Heart right ventricle (tissue), 16 donors: ENCODE measurements at regions not wholly inside any gene's neighbourhood (a gene's known extent, or its start where the extent isn't known, plus 50 kb on each side); places are given as distances from the start of the nearest gene placed in this dataset.

ENCODE experiments used
- ATAC-seq, 8 donors: fragments of 200-7000 bp; cut with Tn5 transposase; one replicate each; pipeline ENCODE4 v1.9.1; 2020; ENCODE audit warnings: mild to moderate bottlenecking in 8 of 8, moderate library complexity in 8 of 8, moderate number of reproducible peaks in 1 of 8
- DNase-seq, 2 donors: peaks; one replicate each; pipeline ENCODE4 v3.0.0-alpha.2; 2020
- H3K27ac ChIP-seq, 10 donors: fragments of 200-600 bp; sonication (generic) in 2 of 10; one replicate each; pipeline versions ENCODE4 v1.5.0 to v1.8.0; 2020 to 2022; ENCODE audit warnings: mild to moderate bottlenecking in 3 of 10
- H3K27me3 ChIP-seq, 7 donors: fragments of 200-600 bp; one replicate each; pipeline ENCODE4 v1.8.0; 2021 to 2022; ENCODE audit warnings: mild to moderate bottlenecking in 2 of 7
- H3K36me3 ChIP-seq, 9 donors: fragments of 200-600 bp; sonication (generic) in 1 of 9; one replicate each; pipeline versions ENCODE4 v1.5.0 to v1.8.0; 2020 to 2022; ENCODE audit warnings: mild to moderate bottlenecking in 2 of 9
- H3K4me1 ChIP-seq, 9 donors: fragments of 200-600 bp; sonication (generic) in 1 of 9; one replicate each; pipeline versions ENCODE4 v1.5.0 to v1.8.0; 2020 to 2022; ENCODE audit warnings: mild to moderate bottlenecking in 4 of 9
- H3K4me3 ChIP-seq, 10 donors: fragments of 200-600 bp; sonication (generic) in 2 of 10; one replicate each; pipeline versions ENCODE4 v1.5.0 to v1.8.0; 2020 to 2022; ENCODE audit warnings: mild to moderate bottlenecking in 7 of 10, moderate library complexity in 2 of 10
- H3K9me3 ChIP-seq, 11 donors: fragments of 200-600 bp in 10 of 11; sonication (generic) in 2 of 11; one replicate each; pipeline versions ENCODE4 v1.5.0 to v1.8.0; 2013 to 2022; ENCODE audit warnings: mild to moderate bottlenecking in 2 of 11, control low read depth in 1 of 11, moderate library complexity in 1 of 11
- CTCF ChIP-seq, 9 donors: fragments of 200-600 bp; sonication (generic) in 2 of 9; IDR thresholded peaks; one replicate each; pipeline versions ENCODE4 v1.5.0 to v1.8.0; 2021 to 2022; ENCODE audit warnings: antibody characterized with exemption in 9 of 9, mild to moderate bottlenecking in 5 of 9, moderate library complexity in 1 of 9
- WGBS, 2 donors: extraction: QIAGEN DNeasy Blood & Tissue Kit; methylation state at CpG; one replicate each; pipeline ENCODE4 v1.1.7; 2013; ENCODE audit warnings: inconsistent platforms in 1 of 2; 5-methylcytosine and 5-hydroxymethylcytosine counted together
- intact Hi-C, 10 donors: fragments of 100-400 bp; cut with DNase I; formaldehyde crosslinking; loops; one replicate each; pipeline versions ENCODE4 v1.11.1 to v1.14.2; 2022
- donor health status: Arrhythmogenic right ventricular cardiomyopathy.
- donor health status: ischemic (EF 13 %, LVEDD 7.1; RV severe dilation, severe dysfunction).
- donor health status: healthy with polysubstance abuse.
- donor health status: DM: no; HTN: yes; CAD: no.
- donor health status: DM: no; HTN: no; CAD: no.
- donor health status: ischemic (EF 25% LVEDD 6.9; RV normal size, moderate dysfunction).
- donor health status: ischemic (EF 25% LVEDD 5.7; RV mildly dilated, moderate dysfunction).
- donor health status: healthy.
- donor health status: DM: yes; HTN: yes; CAD: no.
- donor health status: Ischemic cardiomyopathy.
- donor health status: ischemic (EF 35%, LVEDD 5.7; RV mildly dilated, moderate dysfunction).
- donor health status: nonischemic (EF 11% LVEDD 7.7; RV severe dilation, severe dysfunction).
- donor health status: DM: yes; HTN: yes; CAD: no.
- donor health status: PGD.
- donor health status: ischemic (EF 29% LVEDD 5.4; RV normal size, mild dysfunction).
- donor health status: nonischemic (EF 23%, LVEDD 6.1; RV moderate dilation, normal function).

GRCh38 chr10:10247585-10247984 is 770.1 kb upstream of the CELF2 start:
- ATAC-seq, result no peak
- H3K9me3 ChIP-seq, result peaks cover 0 to 38% (median 11%) of the 10 kb centered on the region in 11 donors
- intact Hi-C loops, result no loop called here
- no peak for TF ChIP-seq CTCF (IDR thresholded peaks at IDR 0.05)
- H3K27me3 ChIP-seq, result no peaks in the 10 kb centered on the region
- 89 to 93% methylated on average over 6 of the region's 6 CpGs for WGBS, 2 donors
- no peaks in the 10 kb centered on the region for H3K36me3 ChIP-seq
- H3K27ac ChIP-seq, result no peak overlapping the region
- no peak overlapping the region for H3K4me3 ChIP-seq
- DNase-seq, result no peak
- H3K4me1 ChIP-seq, result no peaks in the 10 kb centered on the region

- Histone ChIP-seq H3K9me3 (peaks cover 0 to 28% (median 8%) of the 10 kb centered on the region in 11 donors), H3K4me1 (no peaks in the 10 kb centered on the region), H3K4me3 (no peak overlapping the region), H3K27ac (no peak overlapping the region), H3K36me3 (no peaks in the 10 kb centered on the region), H3K27me3 (no peaks in the 10 kb centered on the region)
- DNase-seq, result no peak
- no peak for ATAC-seq
- intact Hi-C loops, result no loop called here
- no peak for TF ChIP-seq CTCF (IDR thresholded peaks at IDR 0.05)
- WGBS, 2 donors, result 72 to 78% methylated on average over 3 of the region's 3 CpGs
Measured at GRCh38 chr10:10256860-10257259, 760.8 kb upstream of the CELF2 start.

GRCh38 chr10:10259013-10259412 is 758.7 kb upstream of the CELF2 start:
- intact Hi-C loops, result no loop called here
- peaks cover 0 to 28% (median 8%) of the 10 kb centered on the region in 11 donors for H3K9me3 ChIP-seq
- ATAC-seq, result no peak
- no peak overlapping the region for H3K4me3 ChIP-seq
- no peak for DNase-seq
- H3K27ac ChIP-seq, result no peak overlapping the region
- no peaks in the 10 kb centered on the region for H3K4me1 ChIP-seq
- WGBS, 2 donors, result 90 to 94% methylated on average over 4 of the region's 4 CpGs
- H3K36me3 ChIP-seq, result no peaks in the 10 kb centered on the region
- no peaks in the 10 kb centered on the region for H3K27me3 ChIP-seq
- TF ChIP-seq CTCF (IDR thresholded peaks at IDR 0.05), result no peak

- DNase-seq, result no peak
- Histone ChIP-seq H3K36me3 (no peaks in the 10 kb centered on the region), H3K4me3 (no peak overlapping the region), H3K9me3 (no peaks in the 10 kb centered on the region), H3K4me1 (no peaks in the 10 kb centered on the region), H3K27ac (no peak overlapping the region), H3K27me3 (no peaks in the 10 kb centered on the region)
- WGBS, 2 donors, result 61 to 67% methylated on average over 8 of the region's 8 CpGs
- no peak for TF ChIP-seq CTCF (IDR thresholded peaks at IDR 0.05)
- intact Hi-C loops, result no loop called here
- peak in 1 of 8 donors; percentile 61 for ATAC-seq
Measured at GRCh38 chr10:10270126-10271050, 747.3 kb upstream of the CELF2 start.
